ENCODE measurements at regions not wholly inside any gene's neighbourhood (a gene's known extent, or its start where the extent isn't known, plus 50 kb on each side); places are given as distances from the start of the nearest gene placed in this dataset.

- no peak for TF ChIP-seq EZH2phosphoT487 (conservative IDR thresholded peaks at IDR 0.05; ENCODE audit: low read length)
- TF ChIP-seq CTCF (IDR thresholded peaks at IDR 0.05; ENCODE audit: insufficient read depth, low read length, poor library complexity, severe bottlenecking): no peak
These were observed 167.1 kb upstream of the C1QTNF7 start for GRCh38 chr4:15260758-15261157.

All from SU-DHL-6 (cell line).